ENCODE measurements at regions not wholly inside any gene's neighbourhood (a gene's known extent, or its start where the extent isn't known, plus 50 kb on each side); places are given as distances from the start of the nearest gene placed in this dataset.

DNA sequence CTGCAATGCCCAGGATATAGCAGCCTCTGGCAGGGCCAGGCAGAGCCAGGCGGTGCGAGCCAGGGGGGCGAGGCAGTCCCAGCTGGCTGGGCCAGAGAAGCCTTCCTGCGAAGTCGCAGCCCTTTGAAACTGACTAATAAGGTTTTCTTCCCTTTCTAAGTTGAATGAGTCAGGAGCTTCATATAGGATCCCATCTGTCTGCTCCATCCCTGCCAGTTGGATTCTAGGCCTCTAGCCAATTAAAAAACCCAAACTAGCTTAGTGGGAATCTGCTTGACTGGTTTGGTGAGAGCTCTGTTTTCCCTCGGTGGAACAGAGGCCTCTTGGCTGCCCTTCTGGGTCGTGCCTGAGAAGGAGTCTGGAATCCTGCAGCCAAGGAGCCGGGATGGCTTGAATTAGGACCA, 70.1 kb upstream of the RAPGEF1 start:
- peak; percentile 51 for DNase-seq (ENCODE audit: low read depth)

DNA sequence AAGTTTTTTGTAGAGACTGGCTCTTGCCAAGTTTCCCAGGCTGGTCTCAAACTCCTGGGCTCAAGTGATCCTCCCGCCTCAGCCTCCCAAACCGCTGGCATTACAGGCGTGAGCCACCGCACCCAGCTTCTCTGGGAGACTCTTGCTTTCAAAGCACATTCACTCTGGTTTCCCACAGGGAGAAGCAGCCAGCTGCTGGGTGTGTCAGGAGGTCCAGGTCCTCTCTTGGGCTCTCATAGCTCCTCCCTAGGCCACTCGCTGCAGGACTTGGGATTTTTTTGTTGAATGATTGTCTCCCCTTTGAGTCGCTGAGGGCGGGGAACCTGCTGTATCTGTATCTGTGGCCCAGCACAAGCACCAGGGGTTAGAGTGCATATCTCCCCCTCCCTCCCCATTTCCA, 68.4 kb upstream of the RAPGEF1 start:
- DNase-seq (ENCODE audit: low read depth) = no peak

DNA sequence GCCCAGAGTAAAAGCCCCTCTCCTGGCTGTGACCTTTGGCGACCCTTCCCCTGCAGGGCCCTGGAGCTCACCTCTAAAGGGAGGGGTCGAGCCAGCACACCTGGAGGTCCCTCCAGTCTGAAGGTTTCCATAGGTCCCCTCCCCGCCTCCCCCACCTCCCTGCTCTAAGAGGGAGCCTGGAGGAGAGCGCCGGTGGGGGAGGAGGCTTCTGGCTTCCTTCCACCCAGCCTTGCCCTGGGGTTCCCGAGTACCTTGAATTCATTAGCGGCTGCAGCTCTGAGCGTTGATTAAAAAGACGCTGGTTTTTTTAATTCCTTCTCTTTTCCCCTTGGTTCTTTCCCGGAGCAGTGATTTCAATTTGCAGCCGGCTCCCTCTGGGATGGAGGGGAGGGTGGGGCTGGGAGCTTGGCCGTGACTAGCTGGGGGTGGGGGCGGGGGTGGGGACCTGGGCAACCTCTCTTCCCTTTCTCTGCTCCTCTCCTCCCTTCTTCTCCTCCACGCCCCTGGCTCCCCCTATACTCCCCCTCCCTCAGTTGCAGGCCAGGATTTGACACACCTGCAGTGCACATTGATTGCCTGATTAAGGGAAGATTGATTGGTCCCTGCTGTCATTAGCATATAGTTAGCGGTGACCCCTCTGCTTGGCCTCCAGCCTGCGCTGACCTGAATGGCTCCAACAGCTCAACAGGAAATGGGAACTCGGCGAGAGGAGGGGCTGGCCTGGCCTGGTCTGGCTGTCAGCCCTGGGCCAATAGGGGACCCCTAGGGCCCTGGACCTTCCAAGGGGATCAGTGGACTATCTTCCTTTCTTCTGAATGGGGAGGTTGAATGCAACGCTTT, 67.5 kb upstream of the RAPGEF1 start:
- no peak for DNase-seq (ENCODE audit: low read depth)

DNA sequence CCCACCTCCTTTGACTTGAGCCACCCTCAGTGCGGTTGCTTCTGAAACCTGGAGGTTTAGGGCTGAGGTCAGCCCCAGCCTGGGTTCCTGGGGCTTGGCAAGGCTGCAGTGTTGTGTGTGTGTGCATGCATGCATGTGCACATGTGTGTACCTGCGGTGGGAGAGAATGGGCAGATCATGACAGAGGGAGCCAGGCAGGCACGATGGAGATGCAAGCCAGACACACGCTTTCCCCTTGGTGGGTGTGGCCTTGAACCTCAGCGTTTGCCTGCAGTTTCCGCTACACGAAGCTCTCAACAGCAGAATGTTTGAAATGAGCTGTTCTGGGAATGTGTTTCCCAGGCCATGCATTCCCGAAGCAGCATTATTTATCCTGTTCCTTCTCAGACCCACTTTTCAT, 65.9 kb upstream of the RAPGEF1 start:
- no peak for DNase-seq (ENCODE audit: low read depth)

DNA sequence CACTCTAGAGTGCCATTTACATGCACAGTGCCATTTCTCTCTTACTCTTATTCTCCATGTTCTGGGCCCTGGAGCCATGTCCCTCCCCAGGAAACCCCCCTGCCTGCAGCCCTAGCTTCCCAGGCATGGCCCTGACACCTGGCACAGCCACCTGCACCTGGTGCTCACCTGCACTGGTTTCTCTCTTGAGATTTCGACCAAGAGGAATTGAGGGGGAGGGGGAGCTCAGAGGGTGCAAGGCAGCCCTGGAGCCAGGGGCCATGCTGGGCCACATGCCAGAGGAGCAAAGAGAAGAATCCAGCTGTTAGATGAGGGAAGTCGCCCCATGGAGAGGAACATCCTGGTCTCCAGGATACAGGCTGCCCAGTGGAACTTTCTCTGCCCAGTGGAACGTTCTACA, 65.0 kb upstream of the RAPGEF1 start:
- no peak for DNase-seq (ENCODE audit: low read depth)

DNA sequence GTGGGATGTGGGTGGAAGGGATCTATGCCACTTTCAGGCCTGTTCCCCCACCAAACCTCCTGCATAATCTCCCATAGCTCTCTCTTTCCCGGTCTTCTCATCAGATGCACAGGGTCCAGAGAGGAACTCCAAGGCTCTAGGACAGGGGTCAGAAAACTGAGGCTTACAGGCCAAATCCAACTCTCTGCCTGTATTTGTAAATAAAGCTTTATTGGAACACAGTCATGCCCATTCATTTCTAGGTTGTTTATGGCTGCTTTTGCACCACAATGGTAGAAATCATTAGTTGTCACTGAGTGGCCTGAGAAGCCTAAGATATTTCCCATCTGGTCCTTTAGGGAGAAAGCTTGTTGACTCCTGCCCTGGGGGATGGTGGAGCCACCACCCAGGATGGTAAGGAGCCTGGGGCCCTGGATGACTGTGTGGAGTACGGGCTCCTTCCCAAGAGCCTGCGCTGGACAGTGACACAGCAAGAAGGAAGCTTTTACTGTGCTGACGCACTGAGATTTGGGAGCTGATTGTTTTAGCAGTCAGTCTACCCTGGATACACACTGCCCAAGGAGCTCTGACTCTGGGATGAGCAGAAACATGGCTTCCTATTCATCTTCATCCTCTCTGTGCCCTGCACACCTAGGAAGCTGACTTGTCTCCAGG, 64.0 kb upstream of the RAPGEF1 start:
- no peak for DNase-seq (ENCODE audit: low read depth)

DNA sequence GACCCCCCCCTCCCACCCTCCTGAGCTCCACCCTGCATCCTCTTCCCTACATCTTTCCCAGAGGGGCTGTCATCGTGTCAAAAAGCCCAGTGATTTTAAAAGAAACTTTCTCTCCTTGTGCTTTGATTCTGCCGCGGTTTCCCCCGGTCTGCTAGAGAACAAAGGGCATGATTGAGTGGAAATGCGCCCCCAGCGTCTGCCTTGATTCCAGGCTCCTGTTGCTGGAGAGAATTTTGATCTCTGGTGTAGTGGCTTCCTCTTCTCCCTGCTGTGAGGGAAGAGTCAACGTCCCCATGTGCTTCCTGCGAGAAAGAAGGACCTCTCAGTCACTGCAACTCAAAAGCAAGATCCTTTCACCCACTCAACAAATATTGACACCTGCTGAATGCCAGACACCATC, 61.9 kb upstream of the RAPGEF1 start:
- DNase-seq (ENCODE audit: low read depth) = no peak

GRCh38 chr9:131800843-131801242, 61.0 kb upstream of the RAPGEF1 start:
- DNase-seq (ENCODE audit: low read depth) = no peak

- DNase-seq (ENCODE audit: low read depth) = no peak
These were observed 60.5 kb upstream of the RAPGEF1 start for GRCh38 chr9:131800366-131800765.

GRCh38 chr9:131799177-131799823, 59.4 kb upstream of the RAPGEF1 start:
- DNase-seq (ENCODE audit: low read depth) = peak; percentile 63

- DNase-seq (ENCODE audit: low read depth) = no peak
These were observed 58.4 kb upstream of the RAPGEF1 start for GRCh38 chr9:131798246-131798645.

GRCh38 chr9:131794393-131794792, 54.5 kb upstream of the RAPGEF1 start:
- DNase-seq (ENCODE audit: low read depth) = no peak

DNA sequence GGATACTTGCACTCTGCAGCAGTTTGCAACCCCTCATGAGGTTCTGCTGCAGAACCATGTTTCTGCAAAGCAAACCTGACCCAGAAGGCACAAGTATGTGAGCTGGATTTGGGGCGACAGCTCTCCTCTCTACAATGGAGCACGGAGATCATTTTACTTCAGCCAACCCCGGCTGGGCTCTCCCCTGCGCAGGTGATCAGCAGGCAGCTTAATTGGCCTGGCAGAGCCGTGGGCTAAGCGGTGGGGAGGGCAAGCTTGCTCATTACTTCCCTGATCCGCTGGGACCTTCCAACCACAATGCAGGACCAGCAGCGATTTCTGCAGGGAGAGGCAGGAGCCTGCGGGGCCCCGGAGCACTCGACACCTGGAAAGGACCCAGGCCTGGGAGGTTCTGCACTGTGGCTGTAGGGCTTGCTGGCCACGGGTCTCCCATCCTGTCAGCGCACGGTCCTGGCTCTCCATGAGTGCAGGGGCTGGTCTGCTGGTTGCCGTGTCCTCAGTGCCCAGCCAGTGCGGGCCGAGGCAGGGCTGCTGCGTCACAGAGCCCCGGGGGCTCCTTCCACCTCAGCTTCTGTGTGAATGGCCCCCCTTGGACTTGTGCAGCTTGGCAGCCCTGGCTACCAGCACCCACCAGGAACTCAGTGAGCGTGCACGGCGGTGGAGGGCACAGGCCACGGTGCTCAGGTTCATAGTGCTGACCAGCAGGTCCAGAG, 51.8 kb upstream of the RAPGEF1 start:
- DNase-seq (ENCODE audit: low read depth) = no peak
